ENCODE measurements at regions not wholly inside any gene's neighbourhood (a gene's known extent, or its start where the extent isn't known, plus 50 kb on each side); places are given as distances from the start of the nearest gene placed in this dataset.

GRCh38 chr2:138441916-138442315 is 59.7 kb upstream of the SPOPL start:
- Histone ChIP-seq H3K4me1 (ENCODE audit: insufficient read depth, low read length, severe bottlenecking) (no peaks in the 10 kb centered on the region), H3K4me2 (ENCODE audit: low read length) (no peak overlapping the region), H3K27me3 (ENCODE audit: insufficient read depth, low read length) (no peaks in the 10 kb centered on the region), H3K4me3 (ENCODE audit: low read depth, low read length, poor library complexity, severe bottlenecking) (no peak overlapping the region), H3K36me3 (ENCODE audit: insufficient read depth, low read length) (no peaks in the 10 kb centered on the region), H3K9me3 (ENCODE audit: low read length) (no peaks in the 10 kb centered on the region), H2AFZ (ENCODE audit: low read length) (no peak overlapping the region), H3K79me2 (ENCODE audit: insufficient read depth, low read length) (no peaks in the 10 kb centered on the region), H3K27ac (ENCODE audit: low read depth, low read length, poor library complexity, severe bottlenecking) (no peak overlapping the region), H3F3A (ENCODE audit: insufficient read depth, low read length) (no peaks in the 10 kb centered on the region), H3K9me2 (ENCODE audit: low read depth, low read length) (no peaks in the 10 kb centered on the region), H4K20me1 (ENCODE audit: insufficient read depth, low read length) (no peaks in the 10 kb centered on the region), H3K9ac (ENCODE audit: low read length) (no peak overlapping the region)
- TF ChIP-seq CTCF (IDR thresholded peaks at IDR 0.05; ENCODE audit: low read length) (no peak), EZH2 (IDR thresholded peaks at IDR 0.05; ENCODE audit: borderline replicate concordance, low read length) (no peak)

- no peaks in the 10 kb centered on the region for H3K36me3 ChIP-seq (ENCODE audit: insufficient read depth, low read length)
- H3K9me2 ChIP-seq (ENCODE audit: low read depth, low read length), result no peaks in the 10 kb centered on the region
- H3K27me3 ChIP-seq (ENCODE audit: insufficient read depth, low read length), result no peaks in the 10 kb centered on the region
- no peaks in the 10 kb centered on the region for H4K20me1 ChIP-seq (ENCODE audit: insufficient read depth, low read length)
- H2AFZ ChIP-seq (ENCODE audit: low read length), result no peak overlapping the region
- H3K4me2 ChIP-seq (ENCODE audit: low read length), result no peak overlapping the region
- H3K9ac ChIP-seq (ENCODE audit: low read length), result no peak overlapping the region
- H3F3A ChIP-seq (ENCODE audit: insufficient read depth, low read length), result no peaks in the 10 kb centered on the region
- no peaks in the 10 kb centered on the region for H3K79me2 ChIP-seq (ENCODE audit: insufficient read depth, low read length)
- no peaks in the 10 kb centered on the region for H3K9me3 ChIP-seq (ENCODE audit: low read length)
- TF ChIP-seq EZH2 (IDR thresholded peaks at IDR 0.05; ENCODE audit: borderline replicate concordance, low read length), result no peak
- no peak for TF ChIP-seq CTCF (IDR thresholded peaks at IDR 0.05; ENCODE audit: low read length)
- H3K4me3 ChIP-seq (ENCODE audit: low read depth, low read length, poor library complexity, severe bottlenecking), result no peak overlapping the region
- no peak overlapping the region for H3K27ac ChIP-seq (ENCODE audit: low read depth, low read length, poor library complexity, severe bottlenecking)
- no peaks in the 10 kb centered on the region for H3K4me1 ChIP-seq (ENCODE audit: insufficient read depth, low read length, severe bottlenecking)
Observed at GRCh38 chr2:138444411-138444810, 57.2 kb upstream of the SPOPL start.

- H4K20me1 ChIP-seq (ENCODE audit: insufficient read depth, low read length), result no peaks in the 10 kb centered on the region
- no peak overlapping the region for H2AFZ ChIP-seq (ENCODE audit: low read length)
- no peaks in the 10 kb centered on the region for H3K79me2 ChIP-seq (ENCODE audit: insufficient read depth, low read length)
- H3K4me3 ChIP-seq (ENCODE audit: low read depth, low read length, poor library complexity, severe bottlenecking), result no peak overlapping the region
- no peaks in the 10 kb centered on the region for H3K36me3 ChIP-seq (ENCODE audit: insufficient read depth, low read length)
- no peaks in the 10 kb centered on the region for H3K9me3 ChIP-seq (ENCODE audit: low read length)
- H3K4me1 ChIP-seq (ENCODE audit: insufficient read depth, low read length, severe bottlenecking), result no peaks in the 10 kb centered on the region
- no peak overlapping the region for H3K9ac ChIP-seq (ENCODE audit: low read length)
- H3K27me3 ChIP-seq (ENCODE audit: insufficient read depth, low read length), result no peaks in the 10 kb centered on the region
- H3K27ac ChIP-seq (ENCODE audit: low read depth, low read length, poor library complexity, severe bottlenecking), result no peak overlapping the region
- no peak overlapping the region for H3K4me2 ChIP-seq (ENCODE audit: low read length)
- TF ChIP-seq EZH2 (IDR thresholded peaks at IDR 0.05; ENCODE audit: borderline replicate concordance, low read length), result no peak
- no peaks in the 10 kb centered on the region for H3F3A ChIP-seq (ENCODE audit: insufficient read depth, low read length)
- no peaks in the 10 kb centered on the region for H3K9me2 ChIP-seq (ENCODE audit: low read depth, low read length)
Observed at GRCh38 chr2:138445227-138445626, 56.3 kb upstream of the SPOPL start.

- H3F3A ChIP-seq (ENCODE audit: insufficient read depth, low read length), result no peaks in the 10 kb centered on the region
- H3K27me3 ChIP-seq (ENCODE audit: insufficient read depth, low read length), result no peaks in the 10 kb centered on the region
- no peaks in the 10 kb centered on the region for H4K20me1 ChIP-seq (ENCODE audit: insufficient read depth, low read length)
- H3K79me2 ChIP-seq (ENCODE audit: insufficient read depth, low read length), result no peaks in the 10 kb centered on the region
- no peaks in the 10 kb centered on the region for H3K36me3 ChIP-seq (ENCODE audit: insufficient read depth, low read length)
- no peak for TF ChIP-seq CTCF (IDR thresholded peaks at IDR 0.05; ENCODE audit: low read length)
- no peak for TF ChIP-seq EZH2 (IDR thresholded peaks at IDR 0.05; ENCODE audit: borderline replicate concordance, low read length)
- H3K9ac ChIP-seq (ENCODE audit: low read length), result no peak overlapping the region
- no peak overlapping the region for H3K4me2 ChIP-seq (ENCODE audit: low read length)
- no peak overlapping the region for H2AFZ ChIP-seq (ENCODE audit: low read length)
- H3K9me3 ChIP-seq (ENCODE audit: low read length), result no peaks in the 10 kb centered on the region
- no peaks in the 10 kb centered on the region for H3K9me2 ChIP-seq (ENCODE audit: low read depth, low read length)
- H3K4me1 ChIP-seq (ENCODE audit: insufficient read depth, low read length, severe bottlenecking), result no peaks in the 10 kb centered on the region
- no peak overlapping the region for H3K27ac ChIP-seq (ENCODE audit: low read depth, low read length, poor library complexity, severe bottlenecking)
- no peak overlapping the region for H3K4me3 ChIP-seq (ENCODE audit: low read depth, low read length, poor library complexity, severe bottlenecking)
Observed at GRCh38 chr2:138446043-138446442, 55.5 kb upstream of the SPOPL start.
